ENCODE measurements at regions not wholly inside any gene's neighbourhood (a gene's known extent, or its start where the extent isn't known, plus 50 kb on each side); places are given as distances from the start of the nearest gene placed in this dataset.

GRCh38 chr13:78319101-78319627 lies 284.2 kb downstream of the POU4F1 start:
- intact Hi-C loops (cut with DNase I; ENCODE audit: low total_unique reads): no loop called here
- ATAC-seq: no peak

DNA sequence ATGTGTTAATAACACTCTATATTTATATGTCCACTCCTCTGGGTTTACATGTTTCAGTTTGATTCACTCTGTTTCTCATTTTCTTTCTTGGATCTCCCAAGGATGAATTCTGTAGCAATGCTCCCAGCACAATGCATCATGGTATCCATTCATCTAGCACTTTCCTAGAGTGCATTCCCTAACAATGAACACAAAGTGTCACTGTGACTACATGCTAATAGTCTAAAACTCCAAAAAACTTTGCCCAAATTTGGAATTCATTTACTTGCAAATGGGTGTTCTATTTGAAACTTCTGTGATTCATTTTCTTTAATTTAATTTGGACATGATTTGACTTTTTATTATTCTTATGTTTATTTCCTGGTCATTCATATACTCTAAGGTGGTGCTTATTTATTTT lies 286.3 kb downstream of the POU4F1 start:
- no peaks in the 10 kb centered on the region for H3K36me3 ChIP-seq
- H3K9me3 ChIP-seq: no peaks in the 10 kb centered on the region
- in situ Hi-C loops (cut with MboI; ENCODE audit: low sequenced_read_pairs in 4 of 4): no loop called here
- DNase-seq (no peak), ATAC-seq (no peak)
- H3K27me3 ChIP-seq: no peaks in the 10 kb centered on the region
- TF ChIP-seq, protein P1, sequence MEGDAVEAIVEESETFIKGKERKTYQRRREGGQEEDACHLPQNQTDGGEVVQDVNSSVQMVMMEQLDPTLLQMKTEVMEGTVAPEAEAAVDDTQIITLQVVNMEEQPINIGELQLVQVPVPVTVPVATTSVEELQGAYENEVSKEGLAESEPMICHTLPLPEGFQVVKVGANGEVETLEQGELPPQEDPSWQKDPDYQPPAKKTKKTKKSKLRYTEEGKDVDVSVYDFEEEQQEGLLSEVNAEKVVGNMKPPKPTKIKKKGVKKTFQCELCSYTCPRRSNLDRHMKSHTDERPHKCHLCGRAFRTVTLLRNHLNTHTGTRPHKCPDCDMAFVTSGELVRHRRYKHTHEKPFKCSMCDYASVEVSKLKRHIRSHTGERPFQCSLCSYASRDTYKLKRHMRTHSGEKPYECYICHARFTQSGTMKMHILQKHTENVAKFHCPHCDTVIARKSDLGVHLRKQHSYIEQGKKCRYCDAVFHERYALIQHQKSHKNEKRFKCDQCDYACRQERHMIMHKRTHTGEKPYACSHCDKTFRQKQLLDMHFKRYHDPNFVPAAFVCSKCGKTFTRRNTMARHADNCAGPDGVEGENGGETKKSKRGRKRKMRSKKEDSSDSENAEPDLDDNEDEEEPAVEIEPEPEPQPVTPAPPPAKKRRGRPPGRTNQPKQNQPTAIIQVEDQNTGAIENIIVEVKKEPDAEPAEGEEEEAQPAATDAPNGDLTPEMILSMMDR (IDR thresholded peaks at IDR 0.05 in 4 of 5, conservative IDR thresholded peaks at IDR 0.05 in 1 of 5): no peak
- TF ChIP-seq POLR2A (IDR thresholded peaks at IDR 0.05): no peak
- H3K4me1 ChIP-seq: no peaks in the 10 kb centered on the region
- intact Hi-C loops (cut with DNase I; ENCODE audit: low total_unique reads): no loop called here
- no peak overlapping the region for H3K4me3 ChIP-seq
- H3K27ac ChIP-seq: no peak overlapping the region

More at GRCh38 chr13:78319101-78319627, 284.2 kb downstream of the POU4F1 start:
- Histone ChIP-seq H3K4me3 (no peak overlapping the region), H3K27ac (no peak overlapping the region), H3K9me3 (no peaks in the 10 kb centered on the region), H3K36me3 (no peaks in the 10 kb centered on the region), H3K27me3 (no peaks in the 10 kb centered on the region), H3K4me1 (no peaks in the 10 kb centered on the region)
- TF ChIP-seq POLR2A (IDR thresholded peaks at IDR 0.05): no peak
- TF ChIP-seq, protein P1 (IDR thresholded peaks at IDR 0.05 in 4 of 5, conservative IDR thresholded peaks at IDR 0.05 in 1 of 5): no peak
- no peak for DNase-seq
- in situ Hi-C loops (cut with MboI; ENCODE audit: low sequenced_read_pairs in 4 of 4): no loop called here

DNA sequence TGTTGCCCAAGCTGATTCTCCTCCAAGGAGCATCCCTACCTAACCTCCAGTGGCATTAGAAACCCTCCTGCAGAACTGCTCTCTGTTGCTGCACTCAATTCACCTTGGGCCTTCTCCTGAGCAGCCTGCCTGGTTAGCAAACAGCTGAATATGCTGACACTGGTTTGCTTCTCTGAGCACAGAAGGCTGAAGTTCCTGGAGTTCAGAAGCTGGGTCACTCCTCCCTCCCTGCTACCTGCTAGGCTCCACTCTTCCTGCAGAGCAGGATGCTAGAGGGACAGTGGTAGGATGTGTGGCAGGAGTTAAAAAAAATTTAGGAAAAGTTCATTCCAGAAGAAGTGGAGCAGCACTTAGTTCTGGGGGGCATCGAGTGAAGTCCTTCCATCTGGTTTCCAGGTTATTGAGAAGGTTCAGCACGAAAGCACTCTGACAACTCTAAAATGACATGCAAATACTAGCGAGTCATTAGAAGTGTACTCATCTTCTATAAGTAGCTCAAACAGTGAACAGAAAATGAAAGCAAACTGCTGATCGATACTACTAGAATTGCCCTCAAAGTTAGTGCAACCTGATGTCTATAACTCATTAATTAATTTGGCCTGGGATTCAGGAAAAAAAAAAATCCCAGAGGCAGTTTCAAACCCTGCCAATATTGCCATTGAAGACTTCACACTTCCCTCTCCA lies 293.7 kb downstream of the POU4F1 start:
- Histone ChIP-seq H3K36me3 (no peaks in the 10 kb centered on the region), H3K27me3 (no peaks in the 10 kb centered on the region), H3K27ac (no peak overlapping the region), H3K4me3 (no peak overlapping the region), H3K4me1 (no peaks in the 10 kb centered on the region), H3K9me3 (no peaks in the 10 kb centered on the region)
- intact Hi-C loops (cut with DNase I; ENCODE audit: low total_unique reads): no loop called here
- TF ChIP-seq, protein P1 (IDR thresholded peaks at IDR 0.05 in 4 of 5, conservative IDR thresholded peaks at IDR 0.05 in 1 of 5): no peak
- TF ChIP-seq POLR2A (IDR thresholded peaks at IDR 0.05): no peak
- no peak for ATAC-seq
- in situ Hi-C loops (cut with MboI; ENCODE audit: low sequenced_read_pairs in 4 of 4): no loop called here
- DNase-seq: no peak

DNA sequence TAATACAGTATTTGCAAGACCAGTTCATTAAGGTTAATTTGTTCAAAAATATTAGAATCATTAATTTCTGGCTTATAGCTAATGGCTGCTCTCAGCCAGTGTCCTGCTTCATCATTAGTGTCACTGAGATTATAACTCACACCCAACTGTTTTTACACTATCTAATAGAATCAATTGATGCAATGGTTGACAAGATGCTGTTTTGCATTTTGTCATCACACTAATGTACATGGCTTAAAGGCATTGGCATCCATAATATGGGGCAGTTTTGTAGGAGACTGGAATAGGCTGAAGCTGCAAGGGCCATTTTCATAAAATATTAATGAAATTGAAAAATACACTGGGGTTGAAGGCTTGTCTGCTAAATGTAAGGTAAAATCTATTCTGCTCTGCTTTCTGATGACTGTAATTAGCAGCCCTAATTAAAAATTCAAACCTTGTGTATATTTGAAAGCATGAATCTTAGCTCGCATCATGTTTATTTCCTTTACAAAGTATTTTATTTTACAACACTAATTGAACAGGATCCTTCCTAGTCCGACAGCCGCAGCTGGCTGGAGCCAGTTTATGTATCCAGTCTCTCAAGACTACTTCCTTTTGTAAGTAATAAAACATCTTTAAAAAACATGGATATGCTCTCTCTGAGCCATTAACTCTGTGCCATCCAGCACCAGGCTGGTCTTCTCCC lies 296.7 kb downstream of the POU4F1 start:
- H3K4me3 ChIP-seq: no peak overlapping the region
- H3K36me3 ChIP-seq: no peaks in the 10 kb centered on the region
- no peaks in the 10 kb centered on the region for H3K4me1 ChIP-seq
- DNase-seq (no peak), ATAC-seq (no peak)
- H3K27me3 ChIP-seq: no peaks in the 10 kb centered on the region
- intact Hi-C loops (cut with DNase I; ENCODE audit: low total_unique reads): no loop called here
- no peak overlapping the region for H3K27ac ChIP-seq
- H3K9me3 ChIP-seq: no peaks in the 10 kb centered on the region
- TF ChIP-seq POLR2A (IDR thresholded peaks at IDR 0.05): no peak
- TF ChIP-seq, protein P1 (IDR thresholded peaks at IDR 0.05 in 4 of 5, conservative IDR thresholded peaks at IDR 0.05 in 1 of 5): no peak
- in situ Hi-C loops (cut with MboI; ENCODE audit: low sequenced_read_pairs in 4 of 4): no loop called here
